Pancreas (tissue), 10 donors: ENCODE measurements at regions not wholly inside any gene's neighbourhood (a gene's known extent, or its start where the extent isn't known, plus 50 kb on each side); places are given as distances from the start of the nearest gene placed in this dataset.
A peak's percentile ranks its signal among the peaks of the same experiment; 100 is the strongest.
"Not testable (repeated sequence)": the region's sequence is repeated elsewhere in the genome, so short reads cannot be mapped to it uniquely, and the experiment has no call there.

ENCODE experiments used
- ATAC-seq, 4 donors: fragments of 200-7000 bp; cut with Tn5 transposase; one replicate each; pipeline versions ENCODE4 v1.8.0 to v1.9.1; 2020; ENCODE audit warnings: mild to moderate bottlenecking in 4 of 4, moderate library complexity in 4 of 4
- DNase-seq, 6 donors: peaks; one replicate each; pipeline ENCODE4 v3.0.0-alpha.2; 2020
- FAIRE-seq: peaks from 2 replicates; lab custom pipeline; 2012; peaks lifted over from hg19 to GRCh38; lab: Jason Lieb, UNC
- H3K27ac ChIP-seq, 4 donors: fragments of 200-600 bp; sonication (generic); 1 replicate in 3 of 4; 2 replicates in 1 of 4; pipeline versions ENCODE4 v1.5.0 to v1.8.0; 2020
- H3K27me3 ChIP-seq, 4 donors: fragments of 200-600 bp; one replicate each; pipeline ENCODE4 v1.8.0; 2021
- H3K36me3 ChIP-seq, 3 donors: fragments of 200-600 bp; sonication (generic) in 1 of 3; one replicate each; pipeline versions ENCODE4 v1.5.0 to v1.8.0; 2020 to 2021
- H3K4me1 ChIP-seq, 3 donors: fragments of 200-600 bp; one replicate each; pipeline ENCODE4 v1.8.0; 2021
- H3K4me3 ChIP-seq, 4 donors: fragments of 200-600 bp; sonication (generic) in 2 of 4; one replicate each; pipeline versions ENCODE4 v1.5.0 to v1.8.0; 2020 to 2021
- H3K9me3 ChIP-seq, 4 donors: fragments of 200-600 bp; one replicate each; pipeline ENCODE4 v1.8.0; 2021
- CTCF ChIP-seq, 4 donors: fragments of 200-600 bp; sonication (generic) in 3 of 4; IDR thresholded peaks; one replicate each; pipeline versions ENCODE4 v1.5.0 to v1.8.0; 2021; ENCODE audit warnings: antibody characterized with exemption in 4 of 4
- WGBS, 2 donors: extraction: QIAGEN DNeasy Blood & Tissue Kit; methylation state at CpG; one replicate each; pipeline ENCODE4 v1.1.7; 2013; 5-methylcytosine and 5-hydroxymethylcytosine counted together
- intact Hi-C, 3 donors: fragments of 100-400 bp; cut with DNase I; formaldehyde crosslinking; loops; one replicate each; pipeline versions ENCODE4 v1.11.1 to v1.14.2; 2022
- donor health status: healthy with polysubstance abuse.
- donor health status: DM: no; HTN: no; CAD: no; lungs with moderate emphysema.
- donor health status: DM: no; HTN: no; CAD: no.
- donor health status: control.
- donor health status: control.
- donor health status: Bipolar disorder and iron deficiency.
- donor health status: DM: yes; HTN: yes; CAD: no.
- donor health status: DM: no; HTN: no; CAD: no.
- donor health status: DM: no; HTN: no; CAD: no.
- donor health status: DM: yes; HTN: yes; CAD: no.

GRCh38 chr2:11891671-11892440 lies 145.4 kb downstream of the LPIN1 start:
- no peak overlapping the region for H3K27ac ChIP-seq
- WGBS, 2 donors: 77 to 78% methylated on average over 4 of the region's 4 CpGs
- H3K27me3 ChIP-seq: no peaks in the 10 kb centered on the region
- H3K4me1 ChIP-seq: no peaks in the 10 kb centered on the region
- H3K9me3 ChIP-seq: no peaks in the 10 kb centered on the region
- no peak for TF ChIP-seq CTCF (IDR thresholded peaks at IDR 0.05)
- no peak for ATAC-seq
- no peaks in the 10 kb centered on the region for H3K36me3 ChIP-seq
- intact Hi-C loops: no loop called here
- FAIRE-seq: no peak
- H3K4me3 ChIP-seq: no peak overlapping the region
- DNase-seq: no peak

- FAIRE-seq: no peak
- TF ChIP-seq CTCF (IDR thresholded peaks at IDR 0.05): no peak
Observed at GRCh38 chr2:11896386-11896785, 150.0 kb downstream of the LPIN1 start.

GRCh38 chr2:11898576-11898975 lies 152.1 kb downstream of the LPIN1 start:
- no peaks in the 10 kb centered on the region for H3K9me3 ChIP-seq
- DNase-seq: no peak
- no peak overlapping the region for H3K4me3 ChIP-seq
- no peak for TF ChIP-seq CTCF (IDR thresholded peaks at IDR 0.05)
- H3K36me3 ChIP-seq: no peaks in the 10 kb centered on the region
- H3K27ac ChIP-seq: no peak overlapping the region
- intact Hi-C loops: no loop called here
- peak in 1 of 4 donors; percentile 24 for ATAC-seq
- FAIRE-seq: no peak
- 66 to 70% methylated on average over 3 of the region's 3 CpGs for WGBS, 2 donors
- H3K27me3 ChIP-seq: no peaks in the 10 kb centered on the region
- no peaks in the 10 kb centered on the region for H3K4me1 ChIP-seq

More at GRCh38 chr2:11896386-11896785, 150.0 kb downstream of the LPIN1 start:
- Histone ChIP-seq H3K27me3 (no peaks in the 10 kb centered on the region), H3K4me1 (no peaks in the 10 kb centered on the region), H3K9me3 (no peaks in the 10 kb centered on the region), H3K4me3 (no peak overlapping the region), H3K27ac (no peak overlapping the region), H3K36me3 (no peaks in the 10 kb centered on the region)
- 68 to 71% methylated on average over 3 of the region's 3 CpGs for WGBS, 2 donors
- ATAC-seq (no peak), DNase-seq (no peak)
- intact Hi-C loops: no loop called here

- intact Hi-C loops: no loop called here
- ATAC-seq (no peak), DNase-seq (no peak), FAIRE-seq (no peak)
- Histone ChIP-seq H3K36me3 (no peaks in the 10 kb centered on the region), H3K27ac (no peak overlapping the region), H3K9me3 (no peaks in the 10 kb centered on the region), H3K4me1 (no peaks in the 10 kb centered on the region), H3K27me3 (no peaks in the 10 kb centered on the region), H3K4me3 (no peak overlapping the region)
- no peak for TF ChIP-seq CTCF (IDR thresholded peaks at IDR 0.05)
- WGBS, 2 donors: 84% methylated on average over 7 of the region's 7 CpGs
Observed at GRCh38 chr2:11899264-11899818, 152.9 kb downstream of the LPIN1 start.

- DNase-seq, H3K27me3 ChIP-seq, H3K9me3 ChIP-seq, H3K36me3 ChIP-seq, H3K4me1 ChIP-seq, H3K4me3 ChIP-seq, H3K27ac ChIP-seq, intact Hi-C loops, ATAC-seq, FAIRE-seq: not testable (repeated sequence)
- 75 to 82% methylated on average over 4 of the region's 4 CpGs for WGBS, 2 donors
Observed at GRCh38 chr2:11900891-11901290, 154.5 kb downstream of the LPIN1 start.
